MM.1S (cell line): ENCODE measurements at regions not wholly inside any gene's neighbourhood (a gene's known extent, or its start where the extent isn't known, plus 50 kb on each side); places are given as distances from the start of the nearest gene placed in this dataset.
"Not testable (repeated sequence)": the region's sequence is repeated elsewhere in the genome, so short reads cannot be mapped to it uniquely, and the experiment has no call there.

ENCODE experiments used
- DNase-seq: peaks from one replicate; pipeline ENCODE4 v3.0.0-alpha.2; 2015
- H2AFZ ChIP-seq: fragments of 300-600 bp; sonication (generic); 2 replicates; pipeline ENCODE4 v1.6.0; 2016; ENCODE audit warnings: antibody characterized with exemption, low read length
- H3F3A ChIP-seq: fragments of 300-600 bp; sonication (generic); 2 replicates; pipeline ENCODE4 v1.6.1; 2016; ENCODE audit warnings: mild to moderate bottlenecking, antibody characterized with exemption, low read length, moderate library complexity, mixed read lengths; ENCODE audit not compliant: insufficient read depth
- H3K27ac ChIP-seq: fragments of 300-600 bp; sonication (generic); 2 replicates; pipeline ENCODE4 v1.5.1; 2016; ENCODE audit warnings: mild to moderate bottlenecking, low read length
- H3K27me3 ChIP-seq: fragments of 300-600 bp; sonication (generic); replicated peaks from 2 replicates; pipeline ENCODE4 v1.6.0; 2016; ENCODE audit warnings: low read length; ENCODE audit not compliant: insufficient read depth
- H3K36me3 ChIP-seq: fragments of 300-600 bp; sonication (generic); replicated peaks from 2 replicates; pipeline ENCODE4 v1.6.1; 2016; ENCODE audit warnings: mild to moderate bottlenecking, low read length, mixed read lengths; ENCODE audit not compliant: insufficient read depth
- H3K4me1 ChIP-seq: fragments of 300-600 bp; sonication (generic); 2 replicates; pipeline ENCODE4 v1.6.1; 2016; ENCODE audit warnings: low read length, mixed read lengths
- H3K4me2 ChIP-seq: fragments of 300-600 bp; sonication (generic); 2 replicates; pipeline ENCODE4 v1.6.0; 2016; ENCODE audit warnings: low read depth, low read length
- H3K4me3 ChIP-seq: fragments of 300-600 bp; sonication (generic); 2 replicates; pipeline ENCODE4 v1.5.1; 2016; ENCODE audit warnings: low read length, mixed read lengths
- H3K79me2 ChIP-seq: fragments of 300-600 bp; sonication (generic); 2 replicates; pipeline ENCODE4 v1.6.1; 2016; ENCODE audit warnings: mixed run types, low read length, mixed read lengths
- H3K9ac ChIP-seq: fragments of 300-600 bp; sonication (generic); 2 replicates; pipeline ENCODE4 v1.6.1; 2016; ENCODE audit warnings: low read length, mixed read lengths
- H3K9me2 ChIP-seq: fragments of 300-600 bp; sonication (generic); replicated peaks from 2 replicates; pipeline ENCODE4 v1.6.1; 2016; ENCODE audit warnings: mild to moderate bottlenecking, low read length, mixed read lengths; ENCODE audit not compliant: insufficient read depth
- H3K9me3 ChIP-seq: fragments of 300-600 bp; sonication (generic); replicated peaks from 2 replicates; pipeline ENCODE4 v1.6.1; 2016; ENCODE audit warnings: mild to moderate bottlenecking, low read length, mixed read lengths; ENCODE audit not compliant: insufficient read depth
- H4K20me1 ChIP-seq: fragments of 300-600 bp; sonication (generic); 2 replicates; pipeline ENCODE4 v1.6.1; 2016; ENCODE audit warnings: mild to moderate bottlenecking, low read length, moderate library complexity, mixed read lengths; ENCODE audit not compliant: insufficient read depth
- EZH2 ChIP-seq: fragments of 300-600 bp; sonication (generic); optimal IDR thresholded peaks from 2 replicates; pipeline ENCODE3; 2017; ENCODE audit warnings: low read depth, mild to moderate bottlenecking, antibody characterized with exemption, low read length, mixed read lengths
- EZH2phosphoT487 ChIP-seq: fragments of 300-600 bp; sonication (generic); IDR thresholded peaks from 2 replicates; pipeline ENCODE4 v1.6.1; 2018; ENCODE audit warnings: antibody characterized with exemption, low read length
- TF ChIP-seq, protein P1 (sequence below): fragments of 300-600 bp; sonication (generic); IDR thresholded peaks from 2 replicates; pipeline ENCODE4 v1.5.1; 2016; ENCODE audit warnings: antibody characterized with exemption, low read length, mixed read lengths

DNA sequence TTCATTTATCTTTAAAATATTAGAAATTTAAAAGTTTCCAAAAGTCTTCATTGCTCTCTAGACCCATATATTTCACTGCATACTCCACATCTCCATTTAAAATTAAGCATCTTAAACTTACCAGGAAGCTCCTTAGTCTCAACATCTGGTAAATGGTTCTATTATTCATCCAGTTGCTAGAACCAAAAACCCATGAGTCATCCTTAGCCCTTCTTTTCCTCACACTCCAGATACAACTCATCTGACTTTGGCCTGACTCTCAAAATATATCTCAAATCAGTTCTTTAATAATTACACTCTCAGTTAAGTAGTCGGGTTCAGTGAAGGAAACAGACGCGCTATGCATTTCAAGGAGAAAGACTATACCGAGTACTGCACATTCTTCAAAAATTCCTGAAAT lies 110.2 kb upstream of the COX7C start:
- Histone ChIP-seq H3K27me3 (no peaks in the 10 kb centered on the region), H3K79me2 (no peaks in the 10 kb centered on the region), H3F3A (no peaks in the 10 kb centered on the region), H3K4me2 (no peak overlapping the region), H4K20me1 (no peaks in the 10 kb centered on the region), H3K27ac (no peak overlapping the region), H3K4me3 (no peak overlapping the region), H3K4me1 (no peaks in the 10 kb centered on the region), H3K9me3 (no peaks in the 10 kb centered on the region), H2AFZ (no peak overlapping the region), H3K9ac (no peak overlapping the region), H3K9me2 (no peaks in the 10 kb centered on the region), H3K36me3 (no peaks in the 10 kb centered on the region)
- no peak for TF ChIP-seq EZH2phosphoT487
- DNase-seq, result no peak

DNA sequence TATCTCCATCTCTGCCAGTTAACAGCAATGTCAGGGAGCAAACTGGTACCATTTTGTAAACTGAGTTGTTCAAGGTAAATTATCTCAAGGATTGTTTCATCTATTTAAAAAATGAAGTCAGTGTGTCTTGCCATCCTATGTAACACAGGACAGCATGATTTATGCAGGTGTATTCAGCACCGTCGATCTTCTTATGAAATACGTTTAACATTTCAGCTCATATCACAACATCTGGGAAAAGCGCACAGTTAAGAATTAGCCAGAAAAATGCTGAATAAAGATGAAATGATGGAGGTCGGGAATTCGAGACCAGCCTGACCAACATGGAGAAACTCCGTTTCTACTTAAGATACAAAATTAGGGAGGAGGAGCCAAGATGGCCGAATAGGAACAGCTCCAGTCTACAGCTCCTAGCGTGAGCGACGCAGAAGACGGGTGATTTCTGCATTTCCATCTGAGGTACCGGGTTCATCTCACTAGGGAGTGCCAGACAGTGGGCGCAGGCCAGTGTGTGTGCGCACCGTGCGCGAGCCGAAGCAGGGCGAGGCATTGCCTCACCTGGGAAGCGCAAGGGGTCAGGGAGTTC lies 107.3 kb upstream of the COX7C start:
- H4K20me1 ChIP-seq, H3K9me3 ChIP-seq, H2AFZ ChIP-seq, H3K4me2 ChIP-seq, H3K9me2 ChIP-seq, H3K27ac ChIP-seq, H3K9ac ChIP-seq, H3K4me3 ChIP-seq, H3K36me3 ChIP-seq, H3F3A ChIP-seq, H3K4me1 ChIP-seq, H3K27me3 ChIP-seq, H3K79me2 ChIP-seq, DNase-seq: not testable (repeated sequence)

DNA sequence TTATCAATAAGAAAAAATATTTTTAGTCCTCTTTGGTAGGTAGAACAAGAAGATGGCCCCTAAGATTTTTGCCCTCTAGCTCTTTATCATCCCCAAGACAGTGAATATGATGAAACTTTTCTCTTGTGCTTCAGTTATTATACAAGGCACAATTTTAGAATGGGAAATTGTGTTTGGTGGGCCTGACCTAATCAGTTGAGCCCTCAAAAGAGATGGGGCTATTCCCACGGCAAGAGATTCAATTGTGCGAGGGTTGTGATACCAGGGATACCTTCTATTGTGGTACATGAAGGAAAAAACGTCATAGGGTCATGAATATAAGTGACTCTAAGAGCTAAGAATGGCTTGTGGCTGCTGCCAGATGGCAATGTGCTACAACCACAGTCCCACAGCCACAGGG lies 94.0 kb upstream of the COX7C start:
- H3K79me2 ChIP-seq, result no peaks in the 10 kb centered on the region
- H3K27me3 ChIP-seq, result no peaks in the 10 kb centered on the region
- DNase-seq, result no peak
- H3K36me3 ChIP-seq, result no peaks in the 10 kb centered on the region
- H3F3A ChIP-seq, result peaks cover 3% of the 10 kb centered on the region; the same call in 1 of the 2 replicates
- peaks cover 6% of the 10 kb centered on the region; the same call in 1 of the 2 replicates for H3K4me1 ChIP-seq
- no peak overlapping the region for H3K27ac ChIP-seq
- TF ChIP-seq EZH2phosphoT487 (no peak), EZH2 (no peak)
- TF ChIP-seq, protein P1, sequence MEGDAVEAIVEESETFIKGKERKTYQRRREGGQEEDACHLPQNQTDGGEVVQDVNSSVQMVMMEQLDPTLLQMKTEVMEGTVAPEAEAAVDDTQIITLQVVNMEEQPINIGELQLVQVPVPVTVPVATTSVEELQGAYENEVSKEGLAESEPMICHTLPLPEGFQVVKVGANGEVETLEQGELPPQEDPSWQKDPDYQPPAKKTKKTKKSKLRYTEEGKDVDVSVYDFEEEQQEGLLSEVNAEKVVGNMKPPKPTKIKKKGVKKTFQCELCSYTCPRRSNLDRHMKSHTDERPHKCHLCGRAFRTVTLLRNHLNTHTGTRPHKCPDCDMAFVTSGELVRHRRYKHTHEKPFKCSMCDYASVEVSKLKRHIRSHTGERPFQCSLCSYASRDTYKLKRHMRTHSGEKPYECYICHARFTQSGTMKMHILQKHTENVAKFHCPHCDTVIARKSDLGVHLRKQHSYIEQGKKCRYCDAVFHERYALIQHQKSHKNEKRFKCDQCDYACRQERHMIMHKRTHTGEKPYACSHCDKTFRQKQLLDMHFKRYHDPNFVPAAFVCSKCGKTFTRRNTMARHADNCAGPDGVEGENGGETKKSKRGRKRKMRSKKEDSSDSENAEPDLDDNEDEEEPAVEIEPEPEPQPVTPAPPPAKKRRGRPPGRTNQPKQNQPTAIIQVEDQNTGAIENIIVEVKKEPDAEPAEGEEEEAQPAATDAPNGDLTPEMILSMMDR, result no peak
- H3K9me3 ChIP-seq, result no peaks in the 10 kb centered on the region
- no peak overlapping the region for H3K9ac ChIP-seq
- no peaks in the 10 kb centered on the region for H4K20me1 ChIP-seq
- H3K4me2 ChIP-seq, result no peak overlapping the region
- H3K9me2 ChIP-seq, result no peaks in the 10 kb centered on the region
- H3K4me3 ChIP-seq, result no peak overlapping the region
- no peak overlapping the region for H2AFZ ChIP-seq

DNA sequence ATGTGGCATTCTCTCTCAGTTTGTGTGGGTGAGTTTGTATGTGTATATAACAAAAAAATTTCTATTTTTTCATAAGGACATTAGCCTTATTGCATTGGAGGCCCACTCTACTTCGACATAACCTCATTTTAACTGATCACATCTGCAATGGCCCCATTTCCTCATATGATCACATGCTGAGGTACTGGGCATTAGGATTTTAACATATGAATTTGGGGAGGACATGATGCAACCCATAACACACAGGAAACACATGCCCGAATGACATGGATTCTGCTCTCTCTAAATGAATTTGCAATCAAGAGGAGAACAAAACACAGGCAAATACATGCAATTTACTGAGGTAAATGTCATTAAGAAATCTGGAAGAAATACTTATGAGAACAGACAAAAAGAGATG lies 92.1 kb upstream of the COX7C start:
- Histone ChIP-seq H3K36me3 (no peaks in the 10 kb centered on the region), H3K27ac (no peak overlapping the region), H3K27me3 (no peaks in the 10 kb centered on the region), H3F3A (peaks cover 3% of the 10 kb centered on the region; the same call in 1 of the 2 replicates), H3K4me2 (no peak overlapping the region), H3K9me3 (no peaks in the 10 kb centered on the region), H3K4me1 (peaks cover 6% of the 10 kb centered on the region; the same call in 1 of the 2 replicates), H3K9ac (no peak overlapping the region), H4K20me1 (no peaks in the 10 kb centered on the region), H2AFZ (no peak overlapping the region), H3K79me2 (no peaks in the 10 kb centered on the region), H3K9me2 (no peaks in the 10 kb centered on the region), H3K4me3 (no peak overlapping the region)
- DNase-seq, result no peak
- no peak for TF ChIP-seq EZH2phosphoT487
- TF ChIP-seq, protein P1, result no peak
- no peak for TF ChIP-seq EZH2
